DND-41 (cell line): ENCODE measurements at regions not wholly inside any gene's neighbourhood (a gene's known extent, or its start where the extent isn't known, plus 50 kb on each side); places are given as distances from the start of the nearest gene placed in this dataset.

Experiments
- ATAC-seq: fragments of 200-7000 bp; cut with Tn5 transposase; 3 replicates; pipeline ENCODE4 v1.9.1; 2021; ENCODE audit warnings: low read depth; ENCODE audit not compliant: insufficient read depth
- DNase-seq: peaks from one replicate; pipeline ENCODE4 v3.0.0-alpha.2; 2020
- H2AFZ ChIP-seq: 2 replicates; pipeline ENCODE4 v1.6.0; 2012; ENCODE audit warnings: low read depth, low read length
- H3K27ac ChIP-seq: 2 replicates; pipeline ENCODE4 v1.5.1; 2012; ENCODE audit warnings: low read length, inconsistent platforms
- H3K27me3 ChIP-seq: fragments of 200-600 bp; sonication (generic); 2 replicates; pipeline ENCODE4 v1.6.0; 2012; ENCODE audit warnings: low read length, mild to moderate bottlenecking, inconsistent platforms; ENCODE audit not compliant: insufficient read depth, poor library complexity
- H3K36me3 ChIP-seq: 2 replicates; pipeline ENCODE4 v1.5.1; 2012; ENCODE audit warnings: low read length, inconsistent platforms; ENCODE audit not compliant: insufficient read depth
- H3K4me1 ChIP-seq: 2 replicates; pipeline ENCODE4 v1.5.1; 2012; ENCODE audit warnings: mild to moderate bottlenecking, low read length; ENCODE audit not compliant: insufficient read depth
- H3K4me2 ChIP-seq: 2 replicates; pipeline ENCODE4 v1.6.0; 2012; ENCODE audit warnings: mild to moderate bottlenecking, moderate library complexity, low read length, inconsistent platforms; ENCODE audit not compliant: insufficient read depth
- H3K4me3 ChIP-seq, 2 experiments: fragments of 200-600 bp in 1 of 2; shearing (Covaris generic) in 1 of 2; 2 replicates each; pipeline ENCODE4 v1.5.1; 2012 to 2016; ENCODE audit warnings: inconsistent platforms in 2 of 2, low read length in 2 of 2, mild to moderate bottlenecking in 2 of 2, low read depth in 1 of 2, moderate library complexity in 1 of 2
- H3K79me2 ChIP-seq: 2 replicates; pipeline ENCODE4 v1.6.0; 2012; ENCODE audit warnings: low read length, inconsistent platforms; ENCODE audit not compliant: insufficient read depth
- H3K9ac ChIP-seq: 2 replicates; pipeline ENCODE4 v1.6.0; 2012; ENCODE audit warnings: low read depth, mild to moderate bottlenecking, inconsistent platforms, low read length, moderate library complexity
- H3K9me3 ChIP-seq: 2 replicates; pipeline ENCODE4 v1.5.1; 2012; ENCODE audit warnings: low read length, moderate library complexity, mild to moderate bottlenecking, inconsistent platforms; ENCODE audit not compliant: insufficient read depth, severe bottlenecking
- H4K20me1 ChIP-seq: 2 replicates; pipeline ENCODE4 v1.6.0; 2012; ENCODE audit warnings: low read length; ENCODE audit not compliant: insufficient read depth
- EZH2 ChIP-seq: IDR thresholded peaks from 3 replicates; pipeline ENCODE4 v1.6.1; 2012; ENCODE audit warnings: borderline replicate concordance, low read depth, mild to moderate bottlenecking, moderate library complexity, low read length, inconsistent platforms; ENCODE audit not compliant: severe bottlenecking
- TF ChIP-seq, protein P1 (sequence below): IDR thresholded peaks from 2 replicates; pipeline ENCODE4 v1.5.1; 2012; ENCODE audit warnings: borderline replicate concordance, low read length, moderate library complexity, mild to moderate bottlenecking; ENCODE audit not compliant: poor library complexity, severe bottlenecking; ENCODE audit errors: extremely low read depth

DNA sequence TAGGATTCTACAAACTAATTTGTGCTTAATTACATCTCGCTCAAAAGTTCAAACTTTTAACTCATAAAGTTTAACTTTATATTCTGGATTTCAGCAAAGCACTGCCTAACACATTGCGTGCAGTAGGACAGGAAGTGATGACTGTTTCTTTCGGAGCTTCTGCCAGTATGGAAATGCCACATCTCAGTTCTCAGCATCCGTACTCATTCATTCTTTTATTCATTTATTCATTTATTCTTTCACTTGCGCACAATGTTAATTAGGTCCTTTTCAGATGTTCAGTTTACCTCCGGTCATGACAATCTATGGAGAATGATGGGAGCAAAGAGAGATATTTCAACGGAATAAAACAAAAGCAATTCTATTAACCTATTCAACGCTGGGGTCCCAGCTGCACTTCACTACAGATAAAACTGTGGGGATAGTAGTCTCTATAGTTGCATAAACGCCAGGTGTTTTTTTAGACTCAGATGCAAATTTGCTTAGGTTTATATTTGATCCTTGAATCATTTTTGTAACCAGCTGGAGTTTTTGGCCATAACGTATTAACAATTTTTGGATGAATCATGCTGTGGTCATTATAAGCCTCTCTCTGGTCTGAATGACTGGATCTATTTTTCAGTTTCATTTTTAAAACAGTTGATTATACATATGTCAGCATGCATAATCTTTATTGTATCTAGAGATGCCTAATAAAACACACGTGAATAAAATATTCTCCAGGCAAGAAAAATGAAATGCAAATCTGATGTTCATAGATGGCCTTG lies 143.9 kb downstream of the KCNJ2 start:
- TF ChIP-seq EZH2: no peak
- TF ChIP-seq, protein P1, sequence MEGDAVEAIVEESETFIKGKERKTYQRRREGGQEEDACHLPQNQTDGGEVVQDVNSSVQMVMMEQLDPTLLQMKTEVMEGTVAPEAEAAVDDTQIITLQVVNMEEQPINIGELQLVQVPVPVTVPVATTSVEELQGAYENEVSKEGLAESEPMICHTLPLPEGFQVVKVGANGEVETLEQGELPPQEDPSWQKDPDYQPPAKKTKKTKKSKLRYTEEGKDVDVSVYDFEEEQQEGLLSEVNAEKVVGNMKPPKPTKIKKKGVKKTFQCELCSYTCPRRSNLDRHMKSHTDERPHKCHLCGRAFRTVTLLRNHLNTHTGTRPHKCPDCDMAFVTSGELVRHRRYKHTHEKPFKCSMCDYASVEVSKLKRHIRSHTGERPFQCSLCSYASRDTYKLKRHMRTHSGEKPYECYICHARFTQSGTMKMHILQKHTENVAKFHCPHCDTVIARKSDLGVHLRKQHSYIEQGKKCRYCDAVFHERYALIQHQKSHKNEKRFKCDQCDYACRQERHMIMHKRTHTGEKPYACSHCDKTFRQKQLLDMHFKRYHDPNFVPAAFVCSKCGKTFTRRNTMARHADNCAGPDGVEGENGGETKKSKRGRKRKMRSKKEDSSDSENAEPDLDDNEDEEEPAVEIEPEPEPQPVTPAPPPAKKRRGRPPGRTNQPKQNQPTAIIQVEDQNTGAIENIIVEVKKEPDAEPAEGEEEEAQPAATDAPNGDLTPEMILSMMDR: no peak
- DNase-seq: no peak
- Histone ChIP-seq H3K27me3 (no peaks in the 10 kb centered on the region), H3K9ac (no peak overlapping the region), H3K79me2 (no peaks in the 10 kb centered on the region), H4K20me1 (no peaks in the 10 kb centered on the region), H3K4me3 (no peak overlapping the region), H2AFZ (no peak overlapping the region), H3K4me2 (no peak overlapping the region), H3K36me3 (no peaks in the 10 kb centered on the region), H3K27ac (no peak overlapping the region), H3K4me1 (no peaks in the 10 kb centered on the region), H3K9me3 (no peaks in the 10 kb centered on the region)
- no peak for ATAC-seq

DNA sequence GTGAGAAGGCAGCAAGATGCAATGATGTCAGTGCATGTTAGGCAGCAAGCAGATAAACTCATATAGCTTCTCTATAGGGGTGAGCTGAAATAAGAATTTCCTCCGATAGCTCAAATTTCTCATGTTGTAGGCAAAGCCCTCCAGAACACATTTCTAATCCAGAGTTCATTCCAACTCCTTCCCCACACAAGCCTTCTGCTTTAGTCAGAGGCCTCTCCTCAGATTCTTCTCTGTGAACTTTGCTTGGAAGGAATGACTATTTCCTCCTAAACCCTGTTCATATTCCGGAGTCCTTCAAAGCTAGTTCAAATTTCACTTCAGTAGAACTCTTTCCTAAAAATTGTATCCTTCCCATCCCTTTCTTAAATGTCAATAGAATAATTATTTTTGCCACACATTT lies 144.8 kb downstream of the KCNJ2 start:
- H3K27ac ChIP-seq: no peak overlapping the region
- H3K4me2 ChIP-seq: no peak overlapping the region
- H3K79me2 ChIP-seq: no peaks in the 10 kb centered on the region
- H3K27me3 ChIP-seq: no peaks in the 10 kb centered on the region
- H4K20me1 ChIP-seq: no peaks in the 10 kb centered on the region
- TF ChIP-seq, protein P1: no peak
- TF ChIP-seq EZH2: no peak
- no peak overlapping the region for H2AFZ ChIP-seq
- H3K9ac ChIP-seq: no peak overlapping the region
- H3K4me1 ChIP-seq: no peaks in the 10 kb centered on the region
- H3K36me3 ChIP-seq: no peaks in the 10 kb centered on the region
- no peak overlapping the region for H3K4me3 ChIP-seq
- H3K9me3 ChIP-seq: no peaks in the 10 kb centered on the region
- ATAC-seq (no peak), DNase-seq (no peak)

- Histone ChIP-seq H3K4me3 (no peak overlapping the region), H3K27ac (no peak overlapping the region), H3K79me2 (no peaks in the 10 kb centered on the region), H3K9me3 (no peaks in the 10 kb centered on the region), H3K4me1 (no peaks in the 10 kb centered on the region), H3K27me3 (no peaks in the 10 kb centered on the region), H2AFZ (no peak overlapping the region), H4K20me1 (no peaks in the 10 kb centered on the region), H3K4me2 (no peak overlapping the region), H3K36me3 (no peaks in the 10 kb centered on the region), H3K9ac (no peak overlapping the region)
- DNase-seq: no peak
- no peak for TF ChIP-seq EZH2
- TF ChIP-seq, protein P1: no peak
- ATAC-seq: no peak
Observed at GRCh38 chr17:70314506-70314905, 145.2 kb downstream of the KCNJ2 start.

DNA sequence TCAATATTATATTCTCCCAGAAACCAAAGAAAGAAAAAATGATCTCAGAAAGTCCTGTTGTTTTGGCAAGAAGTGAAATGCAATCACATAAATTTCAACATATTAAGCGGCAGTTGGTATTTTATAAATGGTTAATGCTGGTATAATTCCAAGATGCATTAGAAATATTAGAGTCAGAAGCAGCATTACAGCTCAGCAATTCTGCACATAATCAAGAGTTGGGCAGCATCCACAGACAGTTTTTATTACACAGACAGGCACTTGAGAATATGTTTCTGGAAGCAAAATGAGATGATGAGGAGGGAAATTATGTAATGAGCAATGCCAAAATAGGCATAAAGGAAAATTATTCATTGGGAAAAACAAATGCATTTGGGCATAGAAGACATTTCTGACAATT lies 148.1 kb downstream of the KCNJ2 start:
- H3K36me3 ChIP-seq: no peaks in the 10 kb centered on the region
- no peak for ATAC-seq
- H2AFZ ChIP-seq: no peak overlapping the region
- no peak for DNase-seq
- H3K4me3 ChIP-seq: no peak overlapping the region
- no peaks in the 10 kb centered on the region for H3K79me2 ChIP-seq
- no peaks in the 10 kb centered on the region for H3K4me1 ChIP-seq
- no peak overlapping the region for H3K9ac ChIP-seq
- H3K27me3 ChIP-seq: no peaks in the 10 kb centered on the region
- H3K27ac ChIP-seq: no peak overlapping the region
- no peaks in the 10 kb centered on the region for H4K20me1 ChIP-seq
- no peak overlapping the region for H3K4me2 ChIP-seq
- no peaks in the 10 kb centered on the region for H3K9me3 ChIP-seq
- TF ChIP-seq, protein P1: no peak
- no peak for TF ChIP-seq EZH2
